ENCODE measurements at regions not wholly inside any gene's neighbourhood (a gene's known extent, or its start where the extent isn't known, plus 50 kb on each side); places are given as distances from the start of the nearest gene placed in this dataset.

DNA sequence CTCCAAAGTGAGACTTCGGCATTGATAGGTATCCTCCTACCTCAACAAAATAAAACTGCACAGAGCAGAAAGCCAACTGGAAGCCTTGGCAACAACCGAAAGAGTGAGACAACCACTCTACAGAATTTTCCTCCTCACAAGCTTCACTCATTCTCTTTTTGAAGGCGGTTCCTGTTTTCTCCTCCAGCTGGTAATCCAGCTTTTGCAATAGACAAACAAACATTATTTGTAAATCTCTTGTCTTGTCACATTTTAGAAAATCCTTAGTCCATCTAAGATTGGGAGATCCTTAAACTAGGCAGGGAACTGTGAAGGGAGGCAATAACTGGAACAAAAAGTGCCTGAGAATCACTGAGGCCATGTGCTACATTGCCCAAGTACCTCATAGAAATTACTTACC is 332.4 kb downstream of the BCL11A start:
- intact Hi-C loops (cut with micrococcal nuclease), result no loop called here
- H3K27ac Mint-ChIP-seq, result no peak overlapping the region

DNA sequence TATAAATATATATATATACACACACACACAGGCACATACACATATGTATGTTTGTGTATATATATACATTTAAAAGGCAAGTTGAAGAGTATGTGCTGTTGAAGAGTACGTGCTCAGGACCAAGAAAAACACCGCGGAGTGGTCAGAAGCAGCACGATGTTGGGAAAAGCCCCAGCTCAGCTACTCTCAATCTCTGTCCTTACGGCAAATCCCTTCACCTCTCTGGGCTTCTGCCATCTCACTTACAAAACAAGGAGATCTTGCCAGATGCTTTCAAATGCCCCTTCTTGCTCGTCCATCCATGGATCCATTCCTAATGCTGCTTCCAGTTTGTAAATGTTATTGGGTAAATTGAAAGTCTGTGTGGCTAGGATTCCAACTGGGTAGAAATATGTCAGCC is 333.9 kb downstream of the BCL11A start:
- ChIA-PET CTCF (ENCODE audit: partially characterized antibody) (no interaction called here), POLR2A (ENCODE audit: partially characterized antibody) (no interaction called here)
- Histone ChIP-seq H3K9me3 (ENCODE audit: control insufficient read depth in 1 of 2, low read length in 2 of 2) (no peaks in the 10 kb centered on the region), H3K36me3 (ENCODE audit: insufficient read depth, low read length) (no peaks in the 10 kb centered on the region), H3K4me1 (ENCODE audit: insufficient read depth, low read length) (no peaks in the 10 kb centered on the region), H3K4me3 (ENCODE audit: low read length in 2 of 2) (no peak overlapping the region), H3K27me3 (ENCODE audit: insufficient read depth, low read length) (no peaks in the 10 kb centered on the region), H3K27ac (ENCODE audit: low read depth, low read length) (no peak overlapping the region)
- no peaks in the 10 kb centered on the region for H3K36me3 Mint-ChIP-seq
- no peak overlapping the region for H3K27ac Mint-ChIP-seq
- peaks cover 0 to 4% (median 0%) of the 10 kb centered on the region in 8 donors for H3K9me3 Mint-ChIP-seq
- H3K4me3 Mint-ChIP-seq, result no peak overlapping the region
- H3K4me1 Mint-ChIP-seq, result no peaks in the 10 kb centered on the region
- peaks cover 0 to 2% of the 10 kb centered on the region in 2 donors for H3K27me3 Mint-ChIP-seq
- DNase-seq, result no peak
- intact Hi-C loops (cut with micrococcal nuclease), result no loop called here

More for the DNA sequence above, 332.4 kb downstream of the BCL11A start:
- peaks cover 0 to 2% of the 10 kb centered on the region in 2 donors for H3K27me3 Mint-ChIP-seq
- H3K27ac ChIP-seq (ENCODE audit: low read depth, low read length), result no peak overlapping the region
- H3K9me3 Mint-ChIP-seq, result peaks cover 0 to 4% (median 0%) of the 10 kb centered on the region in 8 donors
- H3K4me1 Mint-ChIP-seq, result no peaks in the 10 kb centered on the region
- H3K4me3 Mint-ChIP-seq, result no peak overlapping the region
- H3K36me3 Mint-ChIP-seq, result no peaks in the 10 kb centered on the region
- no peaks in the 10 kb centered on the region for H3K4me1 ChIP-seq (ENCODE audit: insufficient read depth, low read length)
- no peaks in the 10 kb centered on the region for H3K9me3 ChIP-seq (ENCODE audit: control insufficient read depth in 1 of 2, low read length in 2 of 2)
- no peaks in the 10 kb centered on the region for H3K27me3 ChIP-seq (ENCODE audit: insufficient read depth, low read length)
- CTCF ChIA-PET (ENCODE audit: partially characterized antibody), result no interaction called here
- H3K4me3 ChIP-seq (ENCODE audit: low read length in 2 of 2), result no peak overlapping the region
- POLR2A ChIA-PET (ENCODE audit: partially characterized antibody), result interaction anchor here (0.6 kb wide), 1 partner anchor 120 kb away, joined by 3 read pairs; no protein-coding TSS in a partner anchor
- H3K36me3 ChIP-seq (ENCODE audit: insufficient read depth, low read length), result no peaks in the 10 kb centered on the region
- no peak for DNase-seq

- Mint-ChIP-seq H3K4me1 (no peaks in the 10 kb centered on the region), H3K27me3 (no peaks in the 10 kb centered on the region), H3K27ac (no peak overlapping the region), H3K36me3 (no peaks in the 10 kb centered on the region), H3K4me3 (no peak overlapping the region), H3K9me3 (peaks cover 0 to 3% (median 0%) of the 10 kb centered on the region in 8 donors)
- Histone ChIP-seq H3K9me3 (ENCODE audit: control insufficient read depth in 1 of 2, low read length in 2 of 2) (no peaks in the 10 kb centered on the region), H3K4me3 (ENCODE audit: low read length in 2 of 2) (no peak overlapping the region), H3K36me3 (ENCODE audit: insufficient read depth, low read length) (no peaks in the 10 kb centered on the region), H3K4me1 (ENCODE audit: insufficient read depth, low read length) (no peaks in the 10 kb centered on the region), H3K27ac (ENCODE audit: low read depth, low read length) (no peak overlapping the region), H3K27me3 (ENCODE audit: insufficient read depth, low read length) (no peaks in the 10 kb centered on the region)
- intact Hi-C loops (cut with micrococcal nuclease), result no loop called here
- ChIA-PET CTCF (ENCODE audit: partially characterized antibody) (no interaction called here), POLR2A (ENCODE audit: partially characterized antibody) (no interaction called here)
- no peak for DNase-seq
These were observed 336.9 kb downstream of the BCL11A start for GRCh38 chr2:60216452-60216995.

DNA sequence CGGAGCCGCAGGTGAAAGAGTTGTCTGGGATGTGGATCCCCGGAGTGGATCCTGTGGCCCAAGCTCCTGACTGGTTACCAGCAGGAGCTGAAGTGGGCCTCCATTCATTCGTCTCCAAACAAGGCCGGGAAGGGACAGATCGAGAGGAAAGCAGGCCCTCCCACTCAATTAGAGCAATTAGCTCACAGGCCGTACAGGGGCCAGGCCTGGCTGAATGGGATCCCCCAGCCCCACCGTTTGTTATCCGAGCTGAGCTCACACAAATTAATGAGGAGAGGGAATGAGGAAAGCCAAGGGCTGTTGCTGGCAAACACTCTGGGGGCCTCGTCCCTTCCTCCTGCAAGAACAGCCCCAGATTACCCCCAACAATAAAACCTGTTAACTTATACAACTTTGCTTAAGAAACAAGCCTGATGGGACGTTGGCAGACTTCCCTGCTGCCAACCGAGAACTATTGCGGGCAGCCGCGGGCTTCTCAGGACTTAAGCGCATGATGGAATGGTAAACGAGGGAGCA is 338.0 kb downstream of the BCL11A start:
- H3K9me3 ChIP-seq (ENCODE audit: control insufficient read depth in 1 of 2, low read length in 2 of 2), result no peaks in the 10 kb centered on the region
- H3K27ac ChIP-seq (ENCODE audit: low read depth, low read length), result no peak overlapping the region
- H3K4me3 ChIP-seq (ENCODE audit: low read length in 2 of 2), result no peak overlapping the region
- no peaks in the 10 kb centered on the region for H3K27me3 ChIP-seq (ENCODE audit: insufficient read depth, low read length)
- Mint-ChIP-seq H3K27ac (no peak overlapping the region), H3K9me3 (peaks cover 0 to 3% (median 0%) of the 10 kb centered on the region in 8 donors), H3K36me3 (no peaks in the 10 kb centered on the region), H3K27me3 (no peaks in the 10 kb centered on the region), H3K4me1 (no peaks in the 10 kb centered on the region), H3K4me3 (no peak overlapping the region)
- intact Hi-C loops (cut with micrococcal nuclease), result no loop called here
- POLR2A ChIA-PET (ENCODE audit: partially characterized antibody), result no interaction called here
- H3K36me3 ChIP-seq (ENCODE audit: insufficient read depth, low read length), result no peaks in the 10 kb centered on the region
- DNase-seq, result no peak
- no peaks in the 10 kb centered on the region for H3K4me1 ChIP-seq (ENCODE audit: insufficient read depth, low read length)
- CTCF ChIA-PET (ENCODE audit: partially characterized antibody), result no interaction called here

DNA sequence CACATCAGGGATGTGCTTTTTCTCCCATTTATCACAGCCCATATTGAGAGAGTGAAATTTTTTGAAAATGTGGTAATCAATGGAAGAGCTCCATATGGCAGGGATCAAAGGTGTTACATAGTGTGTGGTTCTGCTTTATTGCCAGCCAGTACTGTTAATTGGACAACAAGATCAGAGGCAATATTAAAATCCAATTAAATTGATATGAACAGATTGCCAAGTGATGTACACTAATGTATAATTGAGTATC is 338.9 kb downstream of the BCL11A start:
- no peaks in the 10 kb centered on the region for H3K27me3 Mint-ChIP-seq
- Histone ChIP-seq H3K9me3 (ENCODE audit: control insufficient read depth in 1 of 2, low read length in 2 of 2) (no peaks in the 10 kb centered on the region), H3K27me3 (ENCODE audit: insufficient read depth, low read length) (no peaks in the 10 kb centered on the region), H3K27ac (ENCODE audit: low read depth, low read length) (no peak overlapping the region), H3K36me3 (ENCODE audit: insufficient read depth, low read length) (no peaks in the 10 kb centered on the region), H3K4me3 (ENCODE audit: low read length in 2 of 2) (no peak overlapping the region), H3K4me1 (ENCODE audit: insufficient read depth, low read length) (no peaks in the 10 kb centered on the region)
- peaks cover 0 to 3% (median 0%) of the 10 kb centered on the region in 8 donors for H3K9me3 Mint-ChIP-seq
- ChIA-PET POLR2A (ENCODE audit: partially characterized antibody) (no interaction called here), CTCF (ENCODE audit: partially characterized antibody) (no interaction called here)
- intact Hi-C loops (cut with micrococcal nuclease), result no loop called here
- H3K4me1 Mint-ChIP-seq, result no peaks in the 10 kb centered on the region
- no peak overlapping the region for H3K27ac Mint-ChIP-seq
- H3K4me3 Mint-ChIP-seq, result no peak overlapping the region
- H3K36me3 Mint-ChIP-seq, result no peaks in the 10 kb centered on the region
- no peak for DNase-seq

DNA sequence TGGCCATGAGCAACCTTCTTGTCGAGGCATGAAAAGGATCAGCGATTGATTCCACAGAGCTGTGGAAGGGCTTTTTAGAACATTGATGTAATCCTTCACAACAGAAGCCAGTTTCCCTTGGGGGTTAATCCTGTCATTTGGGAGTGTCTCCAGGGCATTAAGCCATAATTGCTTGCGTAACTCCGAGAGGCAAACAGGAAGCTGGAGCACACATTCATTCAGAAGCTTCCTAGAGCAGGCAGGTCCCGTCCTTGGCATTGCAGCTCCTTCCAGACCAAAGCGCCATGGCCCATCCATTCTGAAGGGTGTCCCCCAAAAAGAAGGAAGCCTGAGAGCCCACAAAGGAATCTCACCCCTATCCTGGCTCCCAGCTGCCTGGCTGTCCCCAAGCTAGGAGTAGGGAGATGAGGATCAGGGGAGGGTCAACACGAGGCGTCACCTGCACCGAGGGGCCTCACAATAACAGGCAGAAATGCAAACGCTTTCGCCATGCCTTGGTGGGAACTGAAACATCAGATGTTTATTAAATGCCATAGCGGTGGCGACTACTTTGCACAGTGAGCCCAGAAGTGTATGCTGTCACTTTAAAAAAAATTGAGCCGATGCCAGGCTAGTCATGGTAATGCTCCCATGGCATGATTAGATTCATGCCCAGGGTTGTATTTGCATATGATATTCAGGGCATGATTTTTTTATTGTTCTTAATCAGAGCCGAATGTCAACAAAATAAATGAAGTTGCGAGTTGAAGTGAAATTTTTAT is 339.4 kb downstream of the BCL11A start:
- intact Hi-C loops (cut with micrococcal nuclease), result no loop called here
- peaks cover 0 to 3% (median 0%) of the 10 kb centered on the region in 8 donors for H3K9me3 Mint-ChIP-seq
- H3K4me1 Mint-ChIP-seq, result no peaks in the 10 kb centered on the region
- no peak overlapping the region for H3K27ac Mint-ChIP-seq
- DNase-seq, result no peak
- no peaks in the 10 kb centered on the region for H3K27me3 Mint-ChIP-seq
- no peak overlapping the region for H3K27ac ChIP-seq (ENCODE audit: low read depth, low read length)
- CTCF ChIA-PET (ENCODE audit: partially characterized antibody), result no interaction called here
- no peaks in the 10 kb centered on the region for H3K36me3 Mint-ChIP-seq
- no peak overlapping the region for H3K4me3 ChIP-seq (ENCODE audit: low read length in 2 of 2)
- H3K4me1 ChIP-seq (ENCODE audit: insufficient read depth, low read length), result no peaks in the 10 kb centered on the region
- H3K9me3 ChIP-seq (ENCODE audit: control insufficient read depth in 1 of 2, low read length in 2 of 2), result no peaks in the 10 kb centered on the region
- H3K4me3 Mint-ChIP-seq, result no peak overlapping the region
- no peaks in the 10 kb centered on the region for H3K27me3 ChIP-seq (ENCODE audit: insufficient read depth, low read length)
- POLR2A ChIA-PET (ENCODE audit: partially characterized antibody), result no interaction called here
- H3K36me3 ChIP-seq (ENCODE audit: insufficient read depth, low read length), result no peaks in the 10 kb centered on the region

GRCh38 chr2:60212181-60212945 is 341.1 kb downstream of the BCL11A start:
- H3K4me3 Mint-ChIP-seq, result no peak overlapping the region
- ChIA-PET CTCF (ENCODE audit: partially characterized antibody) (no interaction called here), POLR2A (ENCODE audit: partially characterized antibody) (no interaction called here)
- intact Hi-C loops (cut with micrococcal nuclease), result no loop called here
- Histone ChIP-seq H3K27ac (ENCODE audit: low read depth, low read length) (no peak overlapping the region), H3K27me3 (ENCODE audit: insufficient read depth, low read length) (no peaks in the 10 kb centered on the region), H3K9me3 (ENCODE audit: control insufficient read depth in 1 of 2, low read length in 2 of 2) (no peaks in the 10 kb centered on the region), H3K36me3 (ENCODE audit: insufficient read depth, low read length) (no peaks in the 10 kb centered on the region), H3K4me1 (ENCODE audit: insufficient read depth, low read length) (no peaks in the 10 kb centered on the region), H3K4me3 (ENCODE audit: low read length in 2 of 2) (no peak overlapping the region)
- no peak overlapping the region for H3K27ac Mint-ChIP-seq
- no peak for DNase-seq
- H3K27me3 Mint-ChIP-seq, result no peaks in the 10 kb centered on the region
- no peaks in the 10 kb centered on the region for H3K36me3 Mint-ChIP-seq
- H3K9me3 Mint-ChIP-seq, result peaks cover 0 to 3% (median under 1%) of the 10 kb centered on the region in 8 donors
- no peaks in the 10 kb centered on the region for H3K4me1 Mint-ChIP-seq
